Activated gamma-delta T cell treated with Interleukin-2 at 50 U/mL for 16 hours (primary cell): ENCODE measurements at regions not wholly inside any gene's neighbourhood (a gene's known extent, or its start where the extent isn't known, plus 50 kb on each side); places are given as distances from the start of the nearest gene placed in this dataset.
"Not testable (repeated sequence)": the region's sequence is repeated elsewhere in the genome, so short reads cannot be mapped to it uniquely, and the experiment has no call there.

ENCODE experiments used
- DNase-seq: peaks from one replicate; pipeline ENCODE4 v3.0.0-alpha.2; 2020

DNA sequence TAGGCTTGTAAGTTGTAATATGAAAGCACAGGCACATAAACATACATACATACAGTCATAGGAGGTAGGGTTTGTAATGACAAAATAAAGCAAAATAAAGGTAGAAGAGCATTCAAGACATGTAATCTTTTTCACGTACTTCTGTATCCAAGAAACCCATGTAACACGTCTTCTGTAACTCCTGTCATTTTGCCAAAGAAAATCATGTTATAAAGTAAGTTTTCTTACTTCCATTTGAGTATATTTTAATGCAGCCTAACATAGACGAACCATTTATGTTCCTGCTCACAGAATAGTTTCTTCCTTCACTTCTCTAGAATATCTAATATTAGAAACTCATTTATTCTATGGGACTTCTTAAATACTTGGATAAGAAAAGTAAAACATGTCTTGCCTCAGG is 1884.0 kb upstream of the CELF4 start:
- DNase-seq = no peak

DNA sequence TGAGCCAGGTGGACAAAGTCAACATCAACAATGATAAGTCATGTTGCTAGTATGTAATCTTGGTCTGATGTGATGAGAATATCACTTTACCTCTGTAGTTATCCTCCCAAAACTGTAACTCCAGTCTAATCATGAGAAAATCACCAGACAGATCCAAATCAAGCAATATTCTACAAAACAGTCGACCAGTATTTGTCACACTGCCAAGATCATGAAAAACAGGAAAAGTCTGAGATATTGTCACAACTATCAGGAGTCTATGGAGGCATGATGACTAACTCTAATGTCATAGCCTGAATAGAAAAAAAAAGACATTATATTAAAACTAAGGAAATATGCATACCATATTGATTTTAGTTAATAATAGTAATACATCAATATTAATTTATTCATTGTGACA is 1883.3 kb upstream of the CELF4 start:
- DNase-seq = no peak

DNA sequence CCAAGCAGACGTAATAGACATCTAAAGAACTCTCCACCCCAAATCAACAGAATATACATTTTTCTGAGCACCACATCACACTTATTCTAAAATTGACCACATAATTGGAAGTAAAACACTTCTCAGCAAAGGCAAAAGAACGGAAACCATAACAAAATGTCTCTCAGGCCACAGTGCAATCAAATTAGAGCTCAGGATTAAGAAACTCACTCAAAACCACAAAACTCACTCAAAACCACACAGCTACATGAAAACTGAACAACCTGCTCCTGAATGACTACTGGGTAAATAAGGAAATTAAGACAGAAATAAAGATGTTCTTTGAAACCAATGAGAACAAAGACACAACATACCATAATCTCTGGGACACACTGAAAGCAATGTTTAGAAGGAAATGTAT is 1879.4 kb upstream of the CELF4 start:
- not testable (repeated sequence) for DNase-seq

DNA sequence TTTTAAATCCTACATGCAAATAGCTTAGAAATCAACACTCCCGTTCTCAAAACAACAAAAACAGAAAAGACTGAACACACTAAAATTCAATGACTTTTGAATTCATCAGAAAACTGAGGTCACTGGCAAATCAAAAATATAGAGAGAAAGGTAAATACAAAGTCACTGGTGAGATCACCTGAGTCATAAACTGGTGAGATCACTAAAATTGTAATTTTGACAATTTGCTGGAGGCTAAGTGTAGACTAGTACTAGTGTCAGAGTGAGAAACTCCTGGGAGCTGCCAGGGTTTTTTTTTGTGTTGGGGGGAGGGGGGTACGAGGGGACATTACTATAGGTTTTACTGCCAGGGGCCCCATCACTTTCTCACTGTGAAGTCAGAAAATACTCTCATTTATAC is 1876.0 kb upstream of the CELF4 start:
- DNase-seq = no peak

DNA sequence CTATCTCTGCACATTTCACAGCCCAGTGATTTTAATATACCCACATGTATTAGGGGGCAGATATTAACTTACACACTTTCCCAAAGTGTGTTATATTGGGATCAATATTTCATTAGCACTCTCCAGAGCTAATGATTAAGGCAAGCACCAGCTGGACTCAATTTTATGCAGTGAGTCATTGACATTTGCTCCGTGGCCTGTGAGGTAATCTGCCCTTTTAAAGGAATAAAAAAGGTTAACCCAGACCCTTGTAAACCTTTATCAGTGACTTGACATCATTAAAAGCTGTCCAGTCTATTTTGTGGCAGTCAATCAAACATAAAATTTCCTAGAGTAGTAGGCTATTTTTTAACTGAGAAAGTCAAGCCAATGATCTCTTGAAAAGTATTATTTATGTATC is 1870.4 kb upstream of the CELF4 start:
- no peak for DNase-seq

DNA sequence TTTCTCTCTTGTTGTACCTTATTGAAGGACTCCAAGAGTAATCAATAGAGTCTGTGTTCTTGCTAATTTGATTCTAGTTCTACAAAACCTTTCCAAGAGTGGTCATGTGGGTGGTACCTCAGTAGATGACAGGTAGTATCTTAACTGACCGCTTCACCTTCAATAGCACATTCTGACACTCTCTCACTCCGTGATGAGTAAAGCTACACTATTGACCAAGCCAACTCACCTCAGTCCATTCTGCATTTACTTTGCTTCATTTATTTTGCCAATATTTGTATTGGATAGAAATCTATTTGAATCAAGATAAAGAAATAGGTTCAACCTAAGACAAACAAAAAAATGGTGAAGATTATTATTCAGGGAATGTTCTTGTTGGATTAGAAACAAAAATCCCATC is 1869.6 kb upstream of the CELF4 start:
- DNase-seq = no peak

DNA sequence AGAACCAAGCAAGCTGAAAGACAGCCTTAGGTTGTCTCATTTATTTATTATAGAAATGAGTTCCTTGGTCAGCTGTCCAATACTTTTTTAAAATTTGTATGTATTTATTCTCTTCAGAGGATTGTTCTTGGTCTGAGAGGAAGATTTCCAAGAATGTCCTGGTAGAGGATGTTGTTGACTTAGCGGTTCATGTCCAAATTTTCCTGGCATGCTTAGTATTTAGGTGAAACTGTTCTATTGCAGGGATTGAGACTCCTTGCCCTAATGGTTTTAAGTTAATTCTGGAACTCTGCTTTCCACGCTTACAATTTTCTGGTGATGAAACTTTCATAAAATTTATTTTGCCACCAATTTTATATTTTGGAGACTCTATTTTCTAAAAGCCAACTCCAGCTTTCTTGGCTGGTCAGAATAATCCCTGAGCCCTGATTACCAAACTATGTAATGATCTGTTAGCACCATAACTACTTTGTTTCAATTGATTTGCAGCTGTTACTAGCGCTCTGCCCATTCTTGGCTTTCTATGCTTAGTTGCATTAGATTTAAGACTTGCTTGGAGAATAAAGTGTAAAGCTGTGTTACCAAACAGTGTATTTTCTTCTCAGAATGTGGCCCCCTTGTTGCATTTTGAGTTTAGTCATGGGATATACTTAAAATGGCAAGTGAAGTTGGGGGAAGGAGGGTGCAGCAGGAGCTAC is 1868.8 kb upstream of the CELF4 start:
- no peak for DNase-seq

DNA sequence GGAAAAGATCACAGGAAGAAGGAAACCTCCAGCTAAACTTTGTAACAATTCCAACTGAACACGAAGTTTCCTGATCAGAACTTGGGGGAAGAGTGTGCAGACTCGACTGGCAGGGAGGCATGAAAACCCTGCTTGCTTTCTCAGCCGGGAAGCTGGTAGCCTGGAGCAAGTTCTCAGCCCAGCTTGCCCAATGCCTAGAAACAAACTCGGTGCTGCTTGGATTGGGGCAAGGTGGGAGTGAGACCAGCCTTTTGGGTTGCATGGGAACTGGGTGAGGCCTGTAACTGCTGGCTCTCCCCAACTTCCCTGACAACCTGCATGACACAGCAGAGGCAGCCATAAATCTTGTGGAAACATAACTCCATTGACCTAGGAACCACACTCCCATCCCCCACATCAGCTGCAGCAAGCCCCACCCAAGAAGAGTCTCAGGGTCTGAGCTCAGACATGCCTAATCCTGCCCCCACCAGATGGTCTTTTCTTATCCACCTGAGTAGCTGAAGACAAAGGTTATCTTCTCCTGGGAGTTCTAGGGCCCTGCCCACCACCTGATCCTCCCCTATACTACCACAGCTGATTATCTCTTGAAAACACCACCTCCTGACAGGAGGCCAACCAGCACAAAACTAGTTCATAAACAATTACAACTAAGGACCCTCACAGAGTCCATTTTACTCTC is 1859.7 kb upstream of the CELF4 start:
- no peak for DNase-seq

DNA sequence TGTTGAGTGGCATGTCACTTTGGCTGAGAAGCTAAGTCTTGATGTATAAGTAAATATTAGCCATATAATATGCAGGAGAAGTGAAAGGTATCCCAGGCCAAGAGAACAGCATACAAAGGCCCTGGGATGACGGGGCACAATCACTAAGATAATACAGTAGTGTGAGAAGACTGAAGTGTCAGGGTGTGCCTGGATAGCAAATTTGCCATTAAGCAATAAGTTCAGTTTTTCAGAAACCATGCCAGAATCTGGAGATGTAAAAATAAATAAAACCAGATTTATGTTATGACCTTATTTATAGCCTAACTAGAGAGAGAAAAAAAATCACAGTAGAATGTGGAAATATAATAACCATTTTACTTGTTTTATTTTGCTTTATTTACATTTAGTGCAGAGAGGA is 1858.7 kb upstream of the CELF4 start:
- no peak for DNase-seq

DNA sequence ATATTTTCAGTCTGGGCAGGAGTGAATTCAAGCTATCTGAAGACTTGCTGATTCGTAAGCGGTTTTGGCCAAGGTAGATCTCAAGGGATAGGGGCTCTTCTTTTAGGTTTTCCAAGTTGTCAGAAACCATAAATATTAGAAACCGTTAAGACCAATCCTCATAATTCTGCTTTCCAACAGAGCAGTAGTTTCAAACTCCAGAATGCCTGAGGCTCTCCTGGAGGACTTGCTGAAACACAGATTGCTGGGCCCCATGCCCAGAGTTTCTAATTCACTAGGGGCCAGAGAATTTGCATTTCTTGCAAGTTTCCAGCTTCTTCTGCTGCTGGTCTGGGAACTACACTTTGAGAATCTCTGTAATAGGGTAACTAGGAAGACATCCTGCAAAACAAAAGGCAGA is 1855.7 kb upstream of the CELF4 start:
- no peak for DNase-seq

DNA sequence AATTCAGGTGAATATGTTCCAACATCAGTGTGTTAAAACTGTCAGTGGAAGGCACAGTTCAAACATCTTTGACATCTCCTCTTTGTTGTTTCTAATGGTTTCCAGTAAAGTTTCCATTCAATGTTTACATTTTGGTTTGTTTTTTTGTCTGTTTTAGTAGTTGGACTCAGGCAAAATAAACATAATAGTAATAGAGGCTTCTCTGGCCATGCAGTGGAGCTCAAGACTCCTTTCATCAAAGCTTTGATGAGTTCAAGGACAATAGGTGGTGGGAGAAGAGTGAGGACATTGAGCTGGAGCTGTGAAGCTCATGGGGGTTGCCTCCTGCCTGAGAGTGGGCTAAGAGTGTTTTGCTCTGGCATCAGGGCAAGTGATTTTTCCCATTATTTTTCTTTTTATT is 1853.7 kb upstream of the CELF4 start:
- no peak for DNase-seq

DNA sequence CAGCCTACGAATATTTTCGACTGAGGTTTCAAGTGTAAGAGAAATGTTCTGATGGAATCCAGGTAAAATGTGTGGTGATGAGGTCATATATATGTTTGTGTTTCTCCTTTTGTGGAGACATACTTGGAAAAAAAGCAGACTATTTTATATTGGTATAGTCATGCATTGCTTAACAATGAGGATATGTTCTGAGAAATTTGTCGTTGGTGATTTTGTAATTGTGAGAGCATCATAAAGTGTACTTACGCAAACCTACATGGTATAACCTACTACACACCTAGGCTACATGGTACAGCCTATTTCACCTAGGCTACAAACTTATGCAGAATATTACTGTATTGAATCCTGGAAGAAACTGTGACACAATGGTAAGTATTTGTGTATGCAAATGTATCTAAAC is 1849.9 kb upstream of the CELF4 start:
- no peak for DNase-seq

DNA sequence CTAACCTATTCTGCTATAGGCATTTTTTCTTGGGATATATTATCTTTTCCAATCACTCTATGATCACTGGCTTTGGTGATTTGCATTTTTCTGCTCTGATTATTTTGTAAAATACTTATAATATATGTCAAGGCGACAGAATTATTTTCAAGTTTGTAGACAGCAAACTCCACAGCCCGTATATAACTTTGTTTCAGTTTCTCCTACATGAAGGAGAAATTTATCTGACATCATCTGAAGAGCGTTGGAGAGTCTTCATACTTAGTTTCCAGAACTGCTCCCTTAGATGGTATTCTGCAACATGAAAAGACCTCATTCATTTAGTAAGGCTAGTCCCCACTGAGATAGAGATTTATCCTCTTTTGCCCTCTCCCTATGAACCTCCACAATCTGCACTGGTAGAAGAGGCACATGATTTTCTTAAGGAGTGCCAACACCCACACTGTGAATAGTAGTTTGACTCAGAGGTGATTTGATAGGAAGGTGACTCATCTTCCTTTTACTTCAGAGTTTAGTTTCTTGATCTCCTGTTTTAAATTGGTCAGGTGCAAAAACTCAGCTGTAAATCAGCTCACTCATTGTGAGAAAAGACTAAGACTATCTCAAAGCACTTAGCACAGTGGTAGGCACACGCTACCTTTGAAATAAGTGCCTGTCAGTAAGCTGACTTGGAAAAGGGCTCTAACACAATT is 1848.6 kb upstream of the CELF4 start:
- DNase-seq = no peak

DNA sequence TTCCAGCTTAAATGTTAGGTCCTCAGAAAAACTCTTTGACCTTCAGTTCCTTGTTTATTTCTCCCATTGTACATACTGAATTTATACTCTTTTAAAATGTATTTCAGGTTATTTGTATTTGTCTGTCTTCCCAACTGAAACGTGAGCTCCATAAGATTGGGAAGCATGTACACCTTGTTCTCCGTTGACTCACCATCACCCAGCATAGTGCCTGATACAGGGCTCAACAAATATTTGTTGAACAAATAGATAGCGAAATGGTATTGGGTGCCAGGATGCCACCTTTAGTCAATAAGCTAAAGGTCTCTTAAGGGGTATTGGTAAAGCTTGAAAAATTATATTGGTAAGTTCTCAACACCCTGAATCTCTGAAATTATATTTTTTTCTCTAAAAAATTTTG is 1841.3 kb upstream of the CELF4 start:
- DNase-seq = no peak

DNA sequence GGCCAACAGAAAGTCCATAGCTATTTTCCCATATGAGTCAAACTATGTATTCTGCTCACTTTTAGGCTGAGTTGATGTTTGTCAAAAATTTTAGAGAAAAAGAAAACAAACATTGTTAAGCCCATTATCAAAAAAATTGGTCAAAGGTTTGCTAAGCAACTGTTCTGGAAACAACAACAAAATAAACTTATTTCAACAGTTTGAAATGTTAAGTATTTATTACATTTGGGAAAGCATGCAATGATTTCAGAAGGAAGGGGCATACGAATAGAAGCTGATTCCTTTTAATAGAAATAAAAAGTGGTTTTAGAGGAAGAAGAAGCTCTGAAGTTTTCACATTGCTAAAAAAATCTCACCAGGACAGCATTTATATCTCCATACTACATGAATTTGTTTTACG is 1837.5 kb upstream of the CELF4 start:
- DNase-seq = no peak

DNA sequence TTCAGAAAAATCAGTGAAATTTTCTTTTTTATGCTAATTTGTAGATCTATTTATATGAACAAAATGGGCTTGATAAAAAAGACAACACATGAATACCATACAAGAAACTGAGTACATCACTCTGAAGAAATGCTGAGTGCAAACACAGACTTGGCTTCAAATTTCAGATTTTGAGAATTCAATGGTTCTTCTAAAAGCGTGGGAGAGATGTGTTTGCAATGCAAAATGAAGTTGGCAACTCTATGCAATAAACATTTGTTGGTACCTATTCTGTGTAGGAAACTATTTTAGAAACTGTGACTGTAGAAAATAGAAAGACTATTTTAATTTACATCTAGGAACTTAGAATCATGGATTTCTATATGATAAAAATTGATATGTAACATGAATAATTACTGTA is 1834.1 kb upstream of the CELF4 start:
- no peak for DNase-seq

DNA sequence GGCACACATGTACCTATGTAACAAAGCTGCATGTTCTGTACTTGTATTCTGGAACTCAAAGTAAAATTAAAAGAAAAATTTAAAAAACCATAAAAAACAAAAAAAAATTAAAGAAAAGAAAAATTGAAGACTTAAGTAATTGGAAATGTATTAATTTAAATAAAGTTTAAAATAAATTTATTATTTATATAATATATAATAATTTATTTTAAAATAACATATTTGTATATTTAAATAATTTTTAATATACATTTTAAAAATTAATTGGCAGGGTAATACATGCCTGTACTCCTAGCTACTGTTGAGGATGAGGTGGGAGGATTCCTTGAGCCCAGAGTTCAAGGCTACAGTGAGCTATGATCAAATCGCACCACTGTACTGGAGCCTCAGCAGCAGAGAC is 1830.6 kb upstream of the CELF4 start:
- DNase-seq = no peak

DNA sequence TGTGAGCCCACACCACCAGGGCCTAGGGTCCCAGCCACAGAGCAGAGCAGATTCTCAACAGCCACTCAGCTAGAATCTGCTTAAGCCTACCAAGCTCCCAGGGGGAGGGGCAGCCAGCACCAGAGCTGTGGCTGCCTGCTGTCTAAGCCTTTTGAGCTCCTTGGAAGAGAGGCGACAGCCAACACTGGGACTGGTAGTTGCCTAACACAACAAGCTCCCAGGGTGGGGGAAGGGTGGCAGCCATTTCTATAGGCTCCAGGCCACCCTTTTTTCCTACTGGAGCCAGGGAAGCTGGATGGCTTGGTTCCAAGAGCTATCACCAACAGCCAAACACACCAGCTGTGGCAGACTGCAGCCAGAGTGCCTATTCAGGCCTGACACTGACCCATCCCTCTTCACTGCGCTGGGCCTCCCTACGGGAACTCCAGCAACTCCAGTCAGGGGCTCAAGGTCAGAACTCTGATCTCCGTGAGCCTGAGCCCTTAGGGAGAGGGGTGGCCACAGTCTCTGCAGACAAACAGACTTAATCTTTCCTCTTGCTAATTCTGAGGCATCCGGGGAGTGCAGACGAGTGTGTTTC is 1824.3 kb upstream of the CELF4 start:
- DNase-seq = no peak

DNA sequence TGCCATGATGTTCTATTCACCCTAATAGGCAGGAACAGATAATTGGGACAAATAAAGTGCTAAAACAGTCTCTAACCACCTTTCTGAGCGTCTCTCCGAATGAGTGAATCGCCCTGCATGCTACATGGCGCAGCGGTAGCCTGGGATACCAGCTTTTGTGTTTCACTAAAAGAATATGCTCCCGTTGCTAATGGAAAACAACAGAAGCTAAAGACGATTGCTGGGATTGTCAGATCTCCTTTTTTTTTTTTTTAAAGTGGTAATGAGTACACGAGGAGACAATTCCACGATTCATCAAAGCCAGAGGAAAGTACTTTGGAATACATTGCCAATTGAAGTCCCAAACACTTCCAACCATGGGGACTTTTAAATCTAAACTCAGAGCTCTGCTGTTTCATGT is 1815.3 kb upstream of the CELF4 start:
- no peak for DNase-seq

DNA sequence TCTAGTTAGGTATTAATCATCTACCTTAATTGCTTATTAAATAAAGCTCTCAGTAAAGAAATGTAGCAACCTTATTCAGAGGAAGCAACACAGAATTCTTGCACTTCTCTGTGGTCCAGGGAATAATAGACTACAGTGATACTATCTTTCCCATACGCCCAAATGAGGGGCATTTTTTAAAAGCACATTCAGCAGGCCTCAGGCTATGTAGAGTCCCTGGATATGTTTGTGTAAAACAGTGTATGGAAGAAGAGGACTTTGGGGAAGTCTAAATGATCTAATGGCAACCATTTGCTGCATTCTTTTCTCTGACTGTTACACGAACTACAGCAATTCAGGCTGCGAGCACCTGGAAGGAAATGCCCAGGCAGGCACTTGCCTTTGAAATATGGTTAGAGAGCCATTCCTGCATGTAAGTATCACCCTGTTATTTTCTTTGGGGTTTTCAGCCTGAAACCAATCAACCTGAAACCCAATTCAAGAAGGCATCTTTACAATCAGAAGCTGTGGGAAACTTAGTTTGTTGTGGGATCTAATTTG is 1814.7 kb upstream of the CELF4 start:
- no peak for DNase-seq

DNA sequence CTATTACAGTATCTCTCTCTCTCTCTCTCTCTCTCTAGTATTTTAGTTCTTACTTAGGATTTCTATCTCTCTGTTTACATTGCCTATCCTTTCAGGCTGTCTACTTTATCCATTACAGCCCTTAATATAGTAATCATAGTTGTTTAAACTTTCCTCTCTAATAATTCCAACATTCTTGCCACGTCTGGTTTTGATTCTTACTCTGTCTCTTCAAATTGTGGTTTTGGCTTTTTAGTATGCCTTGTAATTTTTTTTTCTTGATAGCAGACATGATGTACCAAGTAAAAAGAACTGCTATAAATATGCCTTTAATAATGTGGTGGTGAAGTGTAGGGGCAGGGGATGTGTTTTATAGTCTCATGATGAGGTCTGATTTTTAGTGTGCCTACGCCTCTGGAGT is 1809.5 kb upstream of the CELF4 start:
- no peak for DNase-seq

DNA sequence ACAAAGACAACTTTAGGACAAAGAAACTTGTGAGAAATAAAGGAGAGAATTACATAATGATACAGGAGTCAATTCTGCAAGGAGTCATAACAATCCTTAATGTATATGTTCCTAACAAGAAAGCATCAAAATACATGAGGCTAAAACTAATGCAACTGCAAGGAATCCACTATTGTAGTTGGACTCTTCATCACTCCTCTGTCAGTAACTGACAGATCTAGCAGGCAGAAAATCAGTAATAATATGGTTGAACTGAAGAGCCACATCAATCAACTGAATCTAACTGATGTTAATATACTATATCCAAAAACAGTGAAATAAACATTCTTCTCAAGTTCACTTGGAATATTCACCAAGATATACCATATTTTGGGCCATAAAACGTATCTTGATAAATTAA is 1806.4 kb upstream of the CELF4 start:
- DNase-seq = no peak

DNA sequence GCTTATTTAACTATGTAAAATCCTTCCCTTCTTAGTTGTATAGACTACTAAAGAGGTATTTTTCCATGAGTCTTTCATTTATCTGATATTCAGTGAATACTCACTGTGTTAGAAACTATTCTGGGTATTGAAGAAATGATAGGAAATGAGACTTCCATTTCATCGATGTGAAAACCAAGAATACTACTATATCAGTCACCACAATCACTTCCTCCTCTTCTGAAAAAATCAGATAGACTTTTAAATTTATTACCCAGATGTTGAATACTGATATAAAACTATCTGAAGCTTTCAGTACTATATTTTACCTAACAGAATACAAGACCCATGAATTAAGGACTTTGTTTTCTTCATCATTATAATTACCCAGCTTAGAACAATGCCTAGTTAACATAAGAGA is 1801.1 kb upstream of the CELF4 start:
- DNase-seq = no peak
